Testis (tissue), 2 donors: ENCODE measurements at regions not wholly inside any gene's neighbourhood (a gene's known extent, or its start where the extent isn't known, plus 50 kb on each side); places are given as distances from the start of the nearest gene placed in this dataset.

Experiments
- DNase-seq: peaks from one replicate; pipeline ENCODE4 v3.0.0-alpha.2; 2019
- H3K27ac ChIP-seq, 2 donors: fragments of 200-600 bp; sonication (generic); one replicate each; pipeline ENCODE4 v1.5.1; 2019
- H3K27me3 ChIP-seq: fragments of 200-600 bp; sonication (generic); one replicate; pipeline ENCODE4 v1.5.1; 2019
- H3K36me3 ChIP-seq: fragments of 200-600 bp; sonication (generic); one replicate; pipeline ENCODE4 v1.5.1; 2017; ENCODE audit warnings: low read depth; ENCODE audit errors: missing control alignments
- H3K4me1 ChIP-seq: fragments of 200-600 bp; sonication (generic); one replicate; pipeline ENCODE4 v1.5.1; 2019
- H3K4me3 ChIP-seq, 2 donors: fragments of 200-600 bp; sonication (generic); one replicate each; pipeline ENCODE4 v1.5.1; 2017 to 2019
- H3K9me3 ChIP-seq: fragments of 200-600 bp; sonication (generic); one replicate; pipeline ENCODE4 v1.5.1; 2017
- CTCF ChIP-seq, 3 experiments: fragments of 450-650 bp in 2 of 3; fragments of 200-600 bp in 1 of 3; sonication (generic) in 1 of 3; IDR thresholded peaks; one replicate each; pipeline ENCODE4 v1.5.1; 2016 to 2019; ENCODE audit warnings: antibody characterized with exemption in 3 of 3, mild to moderate bottlenecking in 2 of 3, moderate library complexity in 1 of 3
- POLR2A ChIP-seq: fragments of 450-650 bp; IDR thresholded peaks from one replicate; pipeline ENCODE4 v1.6.1; 2017; ENCODE audit warnings: antibody characterized with exemption, mild to moderate bottlenecking, moderate library complexity
- WGBS, 2 donors: methylation state at CpG; one replicate each; pipeline ENCODE4 v1.1.5; 2018; 5-methylcytosine and 5-hydroxymethylcytosine counted together
- intact Hi-C: fragments of 100-400 bp; cut with DNase I; formaldehyde crosslinking; loops from one replicate; pipeline ENCODE4 v1.15.1; 2023; ENCODE audit warnings: low total_unique reads

GRCh38 chr5:2851895-2852294 lies 100.4 kb upstream of the IRX2 start:
- no peaks in the 10 kb centered on the region for H3K9me3 ChIP-seq
- no peaks in the 10 kb centered on the region for H3K27me3 ChIP-seq
- no peak overlapping the region for H3K27ac ChIP-seq
- DNase-seq = no peak
- no peak overlapping the region for H3K4me3 ChIP-seq
- WGBS, 2 donors = 80 to 86% methylated on average over 5 of the region's 5 CpGs
- intact Hi-C loops = no loop called here
- no peaks in the 10 kb centered on the region for H3K36me3 ChIP-seq
- no peak for TF ChIP-seq POLR2A
- no peaks in the 10 kb centered on the region for H3K4me1 ChIP-seq

GRCh38 chr5:2849429-2849828 lies 98.0 kb upstream of the IRX2 start:
- Histone ChIP-seq H3K4me1 (no peaks in the 10 kb centered on the region), H3K4me3 (no peak overlapping the region), H3K27ac (no peak overlapping the region), H3K9me3 (no peaks in the 10 kb centered on the region), H3K36me3 (no peaks in the 10 kb centered on the region), H3K27me3 (no peaks in the 10 kb centered on the region)
- WGBS, 2 donors = 76 to 86% methylated on average over 6 of the region's 6 CpGs
- DNase-seq = no peak
- TF ChIP-seq CTCF (IDR thresholded peaks at IDR 0.05) (no peak), POLR2A (no peak)
- intact Hi-C loops = no loop called here

DNA sequence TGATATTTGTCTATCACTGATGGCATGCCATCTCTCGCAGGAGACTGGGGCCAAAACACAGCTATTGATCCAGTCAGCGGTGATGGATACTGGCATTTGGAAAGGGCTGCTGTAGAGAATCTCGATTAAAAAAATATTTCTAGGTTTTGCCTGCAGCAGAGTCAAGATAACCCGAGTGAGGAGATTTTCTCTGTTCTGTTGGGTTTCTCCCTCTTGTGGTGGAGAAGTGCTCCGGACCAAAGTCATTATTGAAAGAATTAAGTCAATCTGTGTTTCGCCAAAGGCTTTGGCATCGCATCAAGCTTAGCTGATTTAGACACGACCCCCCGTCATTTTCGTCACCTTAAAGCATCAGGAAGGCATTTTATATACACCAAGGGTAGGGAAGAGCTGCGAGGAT lies 97.1 kb upstream of the IRX2 start:
- no peaks in the 10 kb centered on the region for H3K36me3 ChIP-seq
- no peak overlapping the region for H3K4me3 ChIP-seq
- 74 to 75% methylated on average over 11 of the region's 11 CpGs for WGBS, 2 donors
- H3K9me3 ChIP-seq = no peaks in the 10 kb centered on the region
- H3K4me1 ChIP-seq = no peaks in the 10 kb centered on the region
- no peak overlapping the region for H3K27ac ChIP-seq
- intact Hi-C loops = no loop called here
- no peak for DNase-seq
- H3K27me3 ChIP-seq = no peaks in the 10 kb centered on the region
- TF ChIP-seq CTCF (IDR thresholded peaks at IDR 0.05) (peak in 1 of 3 experiments; percentile 11), POLR2A (no peak)

GRCh38 chr5:2847608-2848007 lies 96.1 kb upstream of the IRX2 start:
- Histone ChIP-seq H3K27me3 (no peaks in the 10 kb centered on the region), H3K9me3 (no peaks in the 10 kb centered on the region), H3K27ac (no peak overlapping the region), H3K4me1 (no peaks in the 10 kb centered on the region), H3K4me3 (no peak overlapping the region), H3K36me3 (no peaks in the 10 kb centered on the region)
- intact Hi-C loops = no loop called here
- WGBS, 2 donors = 73 to 80% methylated on average over 11 of the region's 11 CpGs
- TF ChIP-seq POLR2A (no peak), CTCF (IDR thresholded peaks at IDR 0.05) (no peak)
- no peak for DNase-seq

GRCh38 chr5:2841208-2841607 lies 89.7 kb upstream of the IRX2 start:
- DNase-seq = no peak
- Histone ChIP-seq H3K27ac (no peak overlapping the region), H3K36me3 (no peaks in the 10 kb centered on the region), H3K4me3 (no peak overlapping the region), H3K9me3 (no peaks in the 10 kb centered on the region), H3K27me3 (no peaks in the 10 kb centered on the region), H3K4me1 (no peaks in the 10 kb centered on the region)
- no peak for TF ChIP-seq POLR2A
- TF ChIP-seq CTCF (IDR thresholded peaks at IDR 0.05) = no peak
- WGBS, 2 donors = 82 to 84% methylated on average over 4 to 5 of the region's 5 CpGs
- intact Hi-C loops = no loop called here
